Stimulated activated CD4-positive, alpha-beta T cell treated with anti-CD3 and anti-CD28 coated beads, Interleukin-1b, Interleukin-23, amount 100 ng/mL, for 4 hours (primary cell): ENCODE measurements at regions not wholly inside any gene's neighbourhood (a gene's known extent, or its start where the extent isn't known, plus 50 kb on each side); places are given as distances from the start of the nearest gene placed in this dataset.

Experiments
- DNase-seq, 2 donors: peaks; one replicate each; pipeline ENCODE4 v3.0.0-alpha.2; 2020; ENCODE audit warnings: low read depth in 2 of 2

- no peak for DNase-seq
Measured at GRCh38 chr18:76572518-76573247, 77.6 kb upstream of the ZNF516 start.

- DNase-seq: no peak
Measured at GRCh38 chr18:76571689-76572088, 76.6 kb upstream of the ZNF516 start.

- DNase-seq: no peak
Measured at GRCh38 chr18:76570856-76571255, 75.8 kb upstream of the ZNF516 start.

DNA sequence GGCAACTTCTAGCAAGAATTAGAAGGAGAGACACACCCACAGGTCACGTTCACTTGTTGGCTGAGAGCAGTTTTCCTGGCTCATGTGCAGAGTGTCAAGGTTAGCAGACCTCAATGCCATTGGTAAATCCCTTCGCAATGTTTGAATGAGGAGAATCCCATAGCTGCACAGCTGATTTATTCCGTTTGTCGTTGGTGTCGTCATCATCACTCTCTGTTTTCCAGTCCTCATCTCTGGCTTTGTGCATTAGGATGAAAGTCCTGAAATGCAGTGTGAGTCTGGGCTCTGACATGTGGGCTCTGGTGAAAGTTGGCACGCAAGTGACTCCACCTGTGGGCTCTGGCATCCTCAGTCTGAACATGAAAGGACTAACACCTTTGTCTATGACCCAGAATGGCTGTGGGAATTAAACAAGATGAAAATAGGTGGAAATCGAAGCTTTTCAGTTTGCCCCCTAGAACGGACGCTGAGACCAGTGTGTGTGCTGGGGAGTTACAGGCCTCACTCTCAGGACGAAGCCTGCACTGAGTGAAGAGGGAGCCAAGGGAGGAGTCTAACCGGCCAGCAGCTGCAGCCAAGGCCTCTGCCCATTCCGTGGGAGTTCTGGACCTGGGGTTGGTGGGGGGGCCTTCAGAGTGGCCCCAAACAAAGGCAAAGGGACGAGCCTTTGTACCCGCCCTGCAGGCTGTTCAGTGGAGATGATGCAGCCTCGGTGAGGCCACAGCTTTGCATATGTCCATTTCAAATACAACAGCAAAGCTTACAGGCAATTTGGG is 74.8 kb upstream of the ZNF516 start:
- no peak for DNase-seq

DNA sequence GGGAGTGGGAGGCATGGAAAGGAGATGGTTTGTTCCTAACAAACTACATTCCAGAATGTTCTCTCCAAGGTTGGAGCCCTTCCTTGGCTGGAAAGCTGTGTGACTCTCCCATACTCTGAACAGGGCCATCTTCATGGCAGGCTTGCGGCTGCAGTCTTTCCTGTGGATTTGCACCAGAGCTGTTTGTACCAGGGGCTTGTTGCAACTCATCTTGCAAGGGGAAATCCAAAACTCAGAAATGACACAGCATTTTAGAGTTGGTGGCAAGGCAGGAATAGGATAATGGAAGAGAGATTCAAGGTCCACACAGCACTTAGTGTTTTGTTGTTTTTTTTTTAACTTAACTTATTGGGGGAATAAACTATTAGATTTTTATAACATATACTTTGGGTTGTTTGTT is 73.7 kb upstream of the ZNF516 start:
- no peak for DNase-seq

DNA sequence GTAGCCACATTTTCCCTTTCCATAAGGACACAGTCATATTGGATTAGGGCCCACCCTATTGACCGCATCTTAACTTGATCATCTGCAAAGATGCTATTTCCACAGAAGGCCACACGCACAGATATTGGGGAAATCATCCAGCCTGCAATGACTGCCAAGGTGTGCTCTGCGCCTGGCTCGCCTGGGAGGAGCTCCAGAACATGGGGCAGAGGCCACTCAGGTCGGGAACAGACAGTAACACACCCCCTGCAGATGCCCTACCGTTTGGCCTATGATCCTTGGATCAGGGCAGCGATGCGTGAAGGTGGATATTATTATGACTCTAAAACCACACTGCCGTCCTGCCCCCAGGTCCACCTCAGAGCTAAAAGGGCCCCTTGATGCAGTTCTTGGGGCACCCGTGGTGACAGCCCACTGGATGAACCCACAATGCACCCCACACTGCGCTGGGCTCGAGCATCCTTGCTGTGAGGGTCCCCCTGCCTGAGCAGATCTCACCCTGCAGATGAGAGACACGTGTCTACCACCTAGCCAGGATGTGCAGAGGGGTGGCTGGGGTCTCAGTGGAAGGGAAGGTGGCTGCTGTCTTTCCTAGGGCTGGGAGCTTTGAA is 72.9 kb upstream of the ZNF516 start:
- DNase-seq: no peak

GRCh38 chr18:76566987-76567386 is 71.9 kb upstream of the ZNF516 start:
- DNase-seq: no peak

DNA sequence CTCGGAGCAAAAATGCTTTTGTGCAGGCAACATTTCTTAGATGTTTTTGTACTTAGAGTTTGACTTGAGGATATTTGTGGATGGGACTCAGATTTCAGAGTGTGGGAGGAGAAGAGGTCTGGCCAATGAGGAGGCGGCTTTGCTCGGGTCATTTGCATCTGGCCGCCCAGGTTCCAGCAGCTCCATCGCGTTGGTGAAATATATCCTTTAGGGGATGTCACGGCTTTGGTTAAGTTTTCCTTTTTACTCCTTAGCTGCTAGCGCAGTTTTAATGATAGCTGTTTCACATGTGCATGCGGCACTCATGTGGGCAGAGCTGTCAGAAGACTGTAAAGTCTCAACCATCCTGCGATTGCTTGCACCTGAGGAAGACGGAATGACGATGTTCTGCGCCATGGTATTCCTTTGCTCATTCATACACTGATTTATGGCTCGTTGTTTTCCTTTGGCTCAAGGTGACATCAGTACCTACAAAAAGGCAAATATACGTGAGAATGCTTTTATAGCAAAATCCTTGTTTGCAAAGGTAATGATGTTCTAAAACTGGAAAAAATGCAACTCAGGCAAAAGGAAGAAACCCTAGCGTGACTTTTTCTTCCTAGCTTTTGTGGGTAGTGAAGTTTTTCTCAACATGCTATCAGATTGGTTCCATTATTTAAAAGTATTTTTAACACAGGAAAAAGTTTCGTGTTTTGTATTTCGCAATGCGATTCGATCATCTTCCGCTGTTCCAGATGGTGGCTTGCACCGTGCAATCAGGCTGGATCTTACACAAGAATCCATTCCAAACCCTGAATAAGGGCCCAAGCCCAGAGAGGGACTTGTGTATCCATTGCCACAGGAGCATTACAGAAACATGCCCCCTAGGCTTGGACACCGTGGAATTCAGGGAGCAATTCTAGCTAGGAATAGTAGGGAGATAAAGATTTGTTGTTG is 70.5 kb upstream of the ZNF516 start:
- no peak for DNase-seq

DNA sequence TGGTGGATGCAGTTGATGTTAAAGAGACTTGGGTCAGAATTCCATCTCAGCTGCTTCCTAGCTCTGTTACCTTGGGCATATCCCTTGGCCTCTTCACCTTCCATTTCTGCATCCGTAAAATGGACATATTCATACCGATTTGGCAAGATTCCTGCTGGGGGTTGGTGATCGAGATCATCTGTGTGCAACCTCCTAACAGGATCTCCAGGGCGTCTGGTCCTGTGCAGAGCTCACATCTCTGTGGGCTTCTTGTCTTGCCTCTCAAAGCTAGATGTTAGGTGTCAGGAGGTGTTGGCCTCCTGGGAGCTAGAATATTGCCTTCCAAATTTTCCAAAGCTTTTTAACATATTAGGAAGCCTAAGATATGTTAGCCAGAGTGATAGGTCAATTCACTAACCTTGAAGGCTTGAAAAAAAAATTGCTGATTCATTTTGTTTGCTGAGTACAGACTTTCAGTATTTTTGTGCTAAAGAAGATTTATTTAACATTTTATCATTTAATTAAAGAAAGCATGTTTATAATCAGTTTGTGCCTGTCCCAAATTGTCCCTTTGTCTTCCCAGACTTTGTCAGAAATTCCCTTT is 69.7 kb upstream of the ZNF516 start:
- DNase-seq: no peak

DNA sequence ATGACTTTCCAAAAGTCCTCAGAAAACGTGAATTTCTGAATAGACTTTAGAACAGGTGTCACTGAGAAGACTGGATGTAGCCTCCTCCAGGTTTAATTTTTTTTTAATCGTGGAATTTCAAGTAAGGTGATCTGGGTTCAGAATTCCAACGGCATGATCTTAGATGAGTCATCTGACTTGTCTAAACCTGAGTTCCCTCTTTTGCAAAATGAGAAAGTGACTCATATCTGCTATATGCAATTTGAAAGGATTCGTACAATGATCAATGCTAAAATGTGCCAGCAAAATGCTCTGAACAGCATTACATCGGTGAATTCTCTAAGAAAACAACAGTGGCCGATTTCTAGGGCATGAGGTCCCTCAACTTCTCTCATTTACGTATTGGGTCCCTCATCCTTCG is 69.1 kb upstream of the ZNF516 start:
- no peak for DNase-seq

DNA sequence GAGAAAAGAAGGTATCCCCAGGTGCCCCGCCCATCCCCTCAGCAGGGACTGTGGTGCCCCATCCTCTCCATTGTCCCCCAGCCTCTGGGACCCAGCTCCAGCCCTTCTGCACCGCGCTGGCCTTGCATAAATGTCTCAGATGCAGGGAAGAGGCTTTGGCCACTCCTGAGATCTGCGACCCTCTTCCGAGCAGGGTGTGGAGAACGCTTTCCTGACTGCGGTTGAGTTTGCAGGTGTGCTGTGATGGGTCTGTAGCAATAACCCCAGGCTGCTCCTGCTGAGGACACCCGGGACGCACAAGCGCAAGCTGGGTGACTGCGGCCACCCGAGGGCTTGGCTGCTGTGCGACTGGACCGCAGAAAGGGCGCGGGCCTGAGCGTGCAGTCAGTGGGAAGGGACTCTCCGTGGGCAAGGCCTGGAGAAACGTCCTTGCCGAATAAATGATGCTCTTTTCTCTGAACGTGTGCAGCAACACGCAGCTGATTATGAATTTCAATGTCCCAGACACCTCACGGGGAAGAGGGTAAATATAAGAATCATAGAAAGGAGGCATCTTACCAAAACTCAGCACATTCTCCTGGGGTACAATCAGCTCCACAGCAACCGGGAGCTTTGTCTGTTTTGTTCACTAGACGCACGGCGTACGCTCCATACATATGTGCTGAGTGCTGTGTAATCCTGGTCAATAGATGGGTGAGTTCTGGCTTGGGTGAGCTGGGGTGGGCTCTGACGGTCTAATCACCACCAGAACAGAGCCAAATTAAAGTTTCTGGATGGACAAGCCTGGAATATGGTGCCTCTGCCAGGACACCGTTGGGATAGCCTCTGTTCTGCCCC is 67.5 kb upstream of the ZNF516 start:
- no peak for DNase-seq

GRCh38 chr18:76558881-76559667 is 64.0 kb upstream of the ZNF516 start:
- DNase-seq: no peak

DNA sequence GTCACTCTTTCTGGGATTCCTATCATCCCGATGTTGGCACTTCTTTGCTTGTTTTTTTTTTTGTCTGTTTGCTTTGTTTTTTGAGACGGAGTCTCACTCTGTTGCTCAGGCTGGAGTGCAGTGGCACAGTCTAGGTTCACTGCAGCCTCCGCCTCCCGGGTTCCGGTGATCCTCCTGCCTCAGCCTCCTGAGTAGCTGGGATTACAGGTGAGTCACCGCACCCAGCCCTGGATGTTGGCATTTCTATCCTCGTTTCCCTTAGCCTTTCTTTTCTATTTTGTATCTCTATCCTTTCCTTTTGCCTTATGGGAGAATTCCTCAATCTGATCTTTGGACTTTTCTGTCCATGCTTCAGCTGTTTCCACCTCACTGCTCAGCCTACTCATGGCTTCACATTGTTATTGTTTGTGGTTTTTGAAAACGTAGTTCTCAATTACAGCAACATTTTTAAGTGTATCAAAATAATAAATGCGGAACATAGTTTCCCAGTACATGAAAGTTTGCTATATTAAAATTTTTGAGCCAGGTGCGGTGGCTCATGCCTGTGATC is 62.1 kb upstream of the ZNF516 start:
- DNase-seq: no peak

DNA sequence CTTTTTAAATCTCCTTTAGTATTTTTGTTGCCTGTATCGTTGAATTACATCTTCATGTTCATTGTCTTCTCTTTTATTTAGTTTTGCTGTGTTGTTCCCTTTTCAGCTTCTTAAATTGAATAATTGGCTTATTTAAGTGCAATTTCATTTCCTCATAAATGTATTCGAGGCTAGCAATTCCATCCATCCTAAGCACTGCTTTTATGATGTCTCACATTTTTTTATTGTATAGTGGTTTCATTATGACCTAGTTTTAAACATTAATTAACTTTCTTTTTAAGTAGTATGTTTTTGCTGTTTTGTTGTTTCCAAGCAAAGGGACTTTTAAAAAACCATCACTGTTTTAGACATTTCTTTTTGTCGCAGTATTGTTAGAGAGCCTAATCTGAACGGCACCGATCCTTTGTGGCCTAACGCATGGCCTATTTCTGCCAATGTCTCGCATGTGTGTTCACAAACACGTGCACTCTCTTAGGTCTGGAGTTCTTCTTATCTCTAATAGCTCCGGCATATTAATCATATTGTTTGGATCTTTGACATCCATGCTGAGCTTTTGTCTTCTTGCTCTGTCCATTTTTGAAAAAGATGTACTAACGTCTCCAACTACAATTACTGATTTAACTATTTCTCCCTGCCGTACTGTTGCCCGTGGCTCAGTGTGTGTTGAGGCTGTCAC is 59.6 kb upstream of the ZNF516 start:
- no peak for DNase-seq

- DNase-seq: no peak
Measured at GRCh38 chr18:76553715-76554546, 58.9 kb upstream of the ZNF516 start.

DNA sequence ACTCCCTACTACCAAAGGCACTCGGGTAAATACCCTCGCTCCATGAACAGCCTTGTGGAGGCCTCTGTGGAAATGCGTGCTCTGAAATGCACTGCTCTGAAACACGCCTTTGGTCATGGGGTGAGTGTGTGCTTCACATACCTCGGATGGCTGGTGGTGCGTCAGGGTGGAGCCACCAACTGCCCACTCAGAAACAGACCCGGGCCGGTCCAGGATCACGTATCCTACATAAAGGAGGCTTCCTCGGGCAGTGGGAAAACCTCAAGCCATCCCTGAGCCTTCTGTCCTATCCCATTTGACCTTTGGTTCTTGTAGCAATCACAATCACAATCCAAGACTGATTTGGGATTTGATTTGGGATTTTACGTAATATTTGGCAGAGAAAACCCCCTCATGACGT is 53.5 kb upstream of the ZNF516 start:
- no peak for DNase-seq

DNA sequence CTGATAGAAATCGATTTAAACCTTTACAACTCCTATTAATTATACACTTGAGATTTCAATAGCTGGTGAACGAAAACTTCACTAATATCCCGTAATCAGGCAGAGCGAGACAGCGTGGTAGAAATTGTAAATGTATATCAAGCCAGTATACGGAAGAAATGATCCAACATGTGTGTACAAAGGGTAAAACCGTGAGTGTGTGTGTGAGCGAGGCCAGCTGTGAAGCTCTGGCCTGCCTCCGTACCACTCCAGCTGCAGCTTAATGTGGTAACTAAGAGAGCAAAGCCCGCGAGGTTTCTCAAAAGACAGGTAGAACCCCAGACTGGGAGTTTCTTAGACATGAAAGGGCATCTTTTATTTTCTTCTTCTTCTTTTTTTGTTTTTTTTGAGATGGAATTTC is 52.3 kb upstream of the ZNF516 start:
- DNase-seq: no peak

GRCh38 chr18:76546436-76546835 is 51.4 kb upstream of the ZNF516 start:
- DNase-seq: no peak
